SU-DHL-6 (cell line): ENCODE measurements at regions not wholly inside any gene's neighbourhood (a gene's known extent, or its start where the extent isn't known, plus 50 kb on each side); places are given as distances from the start of the nearest gene placed in this dataset.

Source experiments
- H2AFZ ChIP-seq: fragments of 200-600 bp; sonication (generic); 2 replicates; pipeline ENCODE4 v1.6.1; 2014; ENCODE audit warnings: low read depth, mild to moderate bottlenecking, moderate library complexity, mixed read lengths, antibody characterized with exemption, low read length; ENCODE audit not compliant: severe bottlenecking
- H3F3A ChIP-seq: fragments of 200-600 bp; shearing (Covaris generic); 2 replicates; pipeline ENCODE4 v1.6.0; 2016; ENCODE audit warnings: antibody characterized with exemption, mild to moderate bottlenecking; ENCODE audit not compliant: insufficient read depth
- H3K27ac ChIP-seq: fragments of 200-600 bp; sonication (generic); 2 replicates; pipeline ENCODE4 v1.5.1; 2016; ENCODE audit warnings: low read depth, mild to moderate bottlenecking, low read length, moderate library complexity, mixed read lengths
- H3K27me3 ChIP-seq: fragments of 200-600 bp; sonication (generic), shearing (Covaris generic); 2 replicates; pipeline ENCODE4 v1.6.0; 2014; ENCODE audit warnings: mild to moderate bottlenecking, low read length
- H3K36me3 ChIP-seq: fragments of 200-600 bp; sonication (generic); 2 replicates; pipeline ENCODE4 v1.6.1; 2014; ENCODE audit warnings: mild to moderate bottlenecking, low read length, mixed read lengths
- H3K4me2 ChIP-seq: fragments of 300-600, 200-600 bp; shearing (Covaris generic), sonication (generic); 2 replicates; pipeline ENCODE4 v1.6.0; 2014; ENCODE audit warnings: low read length, low read depth, mild to moderate bottlenecking; ENCODE audit not compliant: poor library complexity, severe bottlenecking
- H3K4me3 ChIP-seq: fragments of 200-600 bp; sonication (generic); 2 replicates; pipeline ENCODE4 v1.5.1; 2014; ENCODE audit warnings: antibody characterized with exemption, low read length, mild to moderate bottlenecking, mixed read lengths; ENCODE audit not compliant: insufficient read depth, poor library complexity, severe bottlenecking
- H3K79me2 ChIP-seq: fragments of 200-600 bp; sonication (generic); 2 replicates; pipeline ENCODE4 v1.6.1; 2014; ENCODE audit warnings: mild to moderate bottlenecking, low read length, moderate library complexity; ENCODE audit not compliant: insufficient read depth
- H3K9ac ChIP-seq: fragments of 200-600 bp; sonication (generic); 2 replicates; pipeline ENCODE4 v1.7.0; 2014; ENCODE audit warnings: mild to moderate bottlenecking, low read length
- H3K9me2 ChIP-seq: fragments of 200-600 bp; sonication (generic); replicated peaks from 2 replicates; pipeline ENCODE4 v1.6.1; 2014; ENCODE audit warnings: low read length; ENCODE audit not compliant: insufficient read depth
- H3K9me3 ChIP-seq: fragments of 200-600 bp; sonication (generic); 2 replicates; pipeline ENCODE4 v1.6.1; 2014; ENCODE audit warnings: low read length, mixed read lengths; ENCODE audit not compliant: insufficient read depth
- H4K20me1 ChIP-seq: fragments of 200-600 bp; sonication (generic); 2 replicates; pipeline ENCODE4 v1.6.1; 2014; ENCODE audit warnings: low read depth, mild to moderate bottlenecking, antibody characterized with exemption, low read length, moderate library complexity, mixed read lengths
- CTCF ChIP-seq: fragments of 200-600 bp; sonication (generic); IDR thresholded peaks from one replicate; pipeline ENCODE4 v1.5.1; 2017; ENCODE audit warnings: antibody characterized with exemption, mild to moderate bottlenecking, low read length, moderate library complexity; ENCODE audit not compliant: insufficient read depth, poor library complexity, severe bottlenecking
- EZH2phosphoT487 ChIP-seq: fragments of 200-600 bp; sonication (generic), shearing (Covaris generic); conservative IDR thresholded peaks from 2 replicates; pipeline ENCODE4 v1.6.1; 2018; ENCODE audit warnings: mild to moderate bottlenecking, antibody characterized with exemption, low read length, moderate library complexity, mixed read lengths

GRCh38 chr9:93830606-93831005, 124.5 kb downstream of the BARX1 start:
- Histone ChIP-seq H4K20me1 (no peaks in the 10 kb centered on the region), H3K4me3 (no peak overlapping the region), H3K79me2 (no peaks in the 10 kb centered on the region), H3K9me2 (no peaks in the 10 kb centered on the region), H3K27ac (no peak overlapping the region), H3K36me3 (no peaks in the 10 kb centered on the region), H3K9ac (no peak overlapping the region), H2AFZ (no peak overlapping the region), H3K9me3 (no peaks in the 10 kb centered on the region), H3K4me2 (no peak overlapping the region), H3K27me3 (no peaks in the 10 kb centered on the region), H3F3A (no peaks in the 10 kb centered on the region)
- TF ChIP-seq CTCF: no peak
- no peak for TF ChIP-seq EZH2phosphoT487

- no peaks in the 10 kb centered on the region for H3K36me3 ChIP-seq
- H3K79me2 ChIP-seq: no peaks in the 10 kb centered on the region
- H4K20me1 ChIP-seq: no peaks in the 10 kb centered on the region
- H3K9ac ChIP-seq: no peak overlapping the region
- no peak for TF ChIP-seq EZH2phosphoT487
- no peak for TF ChIP-seq CTCF
- no peaks in the 10 kb centered on the region for H3K27me3 ChIP-seq
- no peak overlapping the region for H3K27ac ChIP-seq
- no peaks in the 10 kb centered on the region for H3F3A ChIP-seq
- no peak overlapping the region for H3K4me3 ChIP-seq
- no peak overlapping the region for H2AFZ ChIP-seq
- H3K4me2 ChIP-seq: no peak overlapping the region
- H3K9me2 ChIP-seq: no peaks in the 10 kb centered on the region
- H3K9me3 ChIP-seq: no peaks in the 10 kb centered on the region
Observed at GRCh38 chr9:93830012-93830596, 125.1 kb downstream of the BARX1 start.

GRCh38 chr9:93829271-93830011, 125.7 kb downstream of the BARX1 start:
- Histone ChIP-seq H3K9me3 (no peaks in the 10 kb centered on the region), H4K20me1 (no peaks in the 10 kb centered on the region), H3K36me3 (no peaks in the 10 kb centered on the region), H3K4me2 (no peak overlapping the region), H2AFZ (no peak overlapping the region), H3F3A (no peaks in the 10 kb centered on the region), H3K27me3 (no peaks in the 10 kb centered on the region), H3K79me2 (no peaks in the 10 kb centered on the region), H3K27ac (no peak overlapping the region), H3K9me2 (no peaks in the 10 kb centered on the region), H3K4me3 (no peak overlapping the region), H3K9ac (no peak overlapping the region)
- TF ChIP-seq EZH2phosphoT487: no peak
